GM06990 (cell line): ENCODE measurements at regions not wholly inside any gene's neighbourhood (a gene's known extent, or its start where the extent isn't known, plus 50 kb on each side); places are given as distances from the start of the nearest gene placed in this dataset.

Source experiments
- DNase-seq: peaks from one replicate; pipeline ENCODE4 v3.0.0-alpha.2; 2011; ENCODE audit not compliant: insufficient read length; ENCODE audit errors: extremely low read depth
- H3K27me3 ChIP-seq: replicated peaks from 2 replicates; pipeline ENCODE4 v1.6.0; 2011; ENCODE audit warnings: low read length; ENCODE audit not compliant: control insufficient read depth, insufficient read depth
- H3K36me3 ChIP-seq: 2 replicates; pipeline ENCODE4 v1.5.1; 2011; ENCODE audit warnings: low read length; ENCODE audit not compliant: control insufficient read depth, insufficient read depth
- H3K4me3 ChIP-seq: replicated peaks from 2 replicates; pipeline ENCODE4 v1.5.1; 2011; ENCODE audit warnings: low read depth, mild to moderate bottlenecking, control low read depth, low read length
- CTCF ChIP-seq: IDR thresholded peaks from 2 replicates; pipeline ENCODE4 v1.5.1; 2011; ENCODE audit warnings: low read length, control low read depth, mild to moderate bottlenecking, inconsistent platforms; ENCODE audit not compliant: insufficient read depth, poor library complexity, severe bottlenecking

- H3K36me3 ChIP-seq: no peaks in the 10 kb centered on the region
- no peak overlapping the region for H3K4me3 ChIP-seq
- TF ChIP-seq CTCF: no peak
- no peak for DNase-seq
- H3K27me3 ChIP-seq: no peaks in the 10 kb centered on the region
These were observed 105.3 kb upstream of the PDZRN3 start for GRCh38 chr3:73729969-73730440.

- H3K4me3 ChIP-seq: no peak overlapping the region
- H3K36me3 ChIP-seq: no peaks in the 10 kb centered on the region
- TF ChIP-seq CTCF: no peak
- no peak for DNase-seq
- H3K27me3 ChIP-seq: no peaks in the 10 kb centered on the region
These were observed 103.1 kb upstream of the PDZRN3 start for GRCh38 chr3:73727854-73728253.

- no peak for DNase-seq
- no peak overlapping the region for H3K4me3 ChIP-seq
- no peak for TF ChIP-seq CTCF
- no peaks in the 10 kb centered on the region for H3K27me3 ChIP-seq
- no peaks in the 10 kb centered on the region for H3K36me3 ChIP-seq
These were observed 102.5 kb upstream of the PDZRN3 start for GRCh38 chr3:73727117-73727821.

- Histone ChIP-seq H3K36me3 (no peaks in the 10 kb centered on the region), H3K4me3 (no peak overlapping the region), H3K27me3 (no peaks in the 10 kb centered on the region)
- no peak for TF ChIP-seq CTCF
- no peak for DNase-seq
These were observed 98.9 kb upstream of the PDZRN3 start for GRCh38 chr3:73723596-73723995.

GRCh38 chr3:73719861-73720260, 95.1 kb upstream of the PDZRN3 start:
- no peak overlapping the region for H3K4me3 ChIP-seq
- no peaks in the 10 kb centered on the region for H3K27me3 ChIP-seq
- no peaks in the 10 kb centered on the region for H3K36me3 ChIP-seq
- TF ChIP-seq CTCF: no peak
- no peak for DNase-seq

- Histone ChIP-seq H3K4me3 (no peak overlapping the region), H3K36me3 (no peaks in the 10 kb centered on the region), H3K27me3 (no peaks in the 10 kb centered on the region)
- no peak for TF ChIP-seq CTCF
- DNase-seq: no peak
These were observed 94.7 kb upstream of the PDZRN3 start for GRCh38 chr3:73719413-73719851.
